ENCODE measurements at regions not wholly inside any gene's neighbourhood (a gene's known extent, or its start where the extent isn't known, plus 50 kb on each side); places are given as distances from the start of the nearest gene placed in this dataset.

DNA sequence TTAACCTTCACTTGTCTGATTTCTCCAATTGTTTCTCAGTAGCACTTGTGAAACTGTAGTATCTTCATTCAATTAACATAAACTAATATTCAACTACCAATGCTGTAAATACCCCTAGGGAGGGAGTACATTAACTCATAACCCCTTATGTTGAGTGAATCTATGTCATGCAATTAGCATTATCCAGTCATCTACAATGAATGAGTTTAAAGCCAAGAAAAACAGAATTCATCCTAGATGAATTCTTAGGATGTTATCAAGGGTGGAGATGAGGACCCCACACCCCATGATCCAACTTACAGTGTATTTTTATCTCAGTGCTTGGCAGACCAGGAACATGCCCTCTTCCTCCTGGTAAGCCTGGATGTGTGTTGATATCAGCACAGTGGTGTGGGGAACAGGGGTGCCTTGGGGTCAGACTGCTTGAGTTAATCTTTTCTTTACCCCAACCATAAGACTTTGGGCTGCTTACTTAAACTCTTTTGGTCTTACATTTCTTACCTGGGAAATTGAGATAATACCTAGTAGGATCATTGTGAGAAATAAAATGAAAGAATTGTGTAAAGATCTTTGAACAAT is 62.1 kb upstream of the SCOC start:
- TF ChIP-seq, protein P1, sequence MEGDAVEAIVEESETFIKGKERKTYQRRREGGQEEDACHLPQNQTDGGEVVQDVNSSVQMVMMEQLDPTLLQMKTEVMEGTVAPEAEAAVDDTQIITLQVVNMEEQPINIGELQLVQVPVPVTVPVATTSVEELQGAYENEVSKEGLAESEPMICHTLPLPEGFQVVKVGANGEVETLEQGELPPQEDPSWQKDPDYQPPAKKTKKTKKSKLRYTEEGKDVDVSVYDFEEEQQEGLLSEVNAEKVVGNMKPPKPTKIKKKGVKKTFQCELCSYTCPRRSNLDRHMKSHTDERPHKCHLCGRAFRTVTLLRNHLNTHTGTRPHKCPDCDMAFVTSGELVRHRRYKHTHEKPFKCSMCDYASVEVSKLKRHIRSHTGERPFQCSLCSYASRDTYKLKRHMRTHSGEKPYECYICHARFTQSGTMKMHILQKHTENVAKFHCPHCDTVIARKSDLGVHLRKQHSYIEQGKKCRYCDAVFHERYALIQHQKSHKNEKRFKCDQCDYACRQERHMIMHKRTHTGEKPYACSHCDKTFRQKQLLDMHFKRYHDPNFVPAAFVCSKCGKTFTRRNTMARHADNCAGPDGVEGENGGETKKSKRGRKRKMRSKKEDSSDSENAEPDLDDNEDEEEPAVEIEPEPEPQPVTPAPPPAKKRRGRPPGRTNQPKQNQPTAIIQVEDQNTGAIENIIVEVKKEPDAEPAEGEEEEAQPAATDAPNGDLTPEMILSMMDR (IDR thresholded peaks at IDR 0.05): no peak
- no peak for TF ChIP-seq EP300 (IDR thresholded peaks at IDR 0.05)
- TF ChIP-seq POLR2A (IDR thresholded peaks at IDR 0.05): no peak
- TF ChIP-seq POLR2AphosphoS5 (IDR thresholded peaks at IDR 0.05): no peak
- H3K4me1 ChIP-seq: no peaks in the 10 kb centered on the region
- H3K27ac ChIP-seq: no peak overlapping the region
- H3K9me3 ChIP-seq: no peaks in the 10 kb centered on the region
- H3K4me3 ChIP-seq: no peak overlapping the region
- H3K36me3 ChIP-seq: no peaks in the 10 kb centered on the region
- ATAC-seq (ENCODE audit: low FRiP score in 2 of 2): no peak
- H3K27me3 ChIP-seq: no peaks in the 10 kb centered on the region
- no peak for DNase-seq

DNA sequence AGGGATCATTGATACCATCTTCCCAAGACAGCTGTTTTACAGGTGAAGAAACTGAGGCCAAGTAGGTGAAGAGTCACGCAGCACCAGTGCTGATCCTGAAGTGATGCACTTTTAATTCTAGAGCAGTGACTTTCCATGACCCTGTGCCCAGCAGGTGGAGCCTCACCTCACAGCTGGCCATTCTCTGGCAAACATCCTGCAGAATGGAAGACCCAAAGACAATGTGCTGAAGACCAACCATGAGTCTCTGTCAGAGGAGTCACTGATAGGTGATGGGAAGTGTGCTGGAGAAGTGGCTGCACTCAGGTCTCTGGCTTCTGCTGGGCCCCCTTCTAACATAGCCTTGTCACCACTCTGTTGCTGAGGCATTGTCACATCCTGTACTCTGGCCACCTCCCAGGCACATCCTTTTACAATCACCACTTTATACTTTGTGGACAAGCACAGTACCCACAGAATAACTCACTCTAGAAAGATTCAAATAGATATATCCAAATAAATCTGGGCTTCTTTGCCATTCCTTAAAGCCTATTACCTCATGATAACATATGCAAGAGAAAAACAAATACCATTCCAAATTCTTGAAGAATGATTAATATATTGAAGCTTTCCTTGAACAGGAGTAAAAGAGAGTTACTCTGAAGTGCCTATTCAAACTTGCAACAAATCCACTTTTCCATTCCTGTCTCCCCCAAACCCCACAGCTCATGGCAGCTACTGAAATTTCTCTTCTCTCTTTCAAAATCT is 64.1 kb upstream of the SCOC start:
- H3K27ac ChIP-seq: no peak overlapping the region
- no peaks in the 10 kb centered on the region for H3K36me3 ChIP-seq
- H3K27me3 ChIP-seq: no peaks in the 10 kb centered on the region
- no peaks in the 10 kb centered on the region for H3K9me3 ChIP-seq
- DNase-seq (no peak), ATAC-seq (ENCODE audit: low FRiP score in 2 of 2) (no peak)
- H3K4me1 ChIP-seq: peaks cover 0 to 5% (median 0%) of the 10 kb centered on the region in 4 donors
- H3K4me3 ChIP-seq: no peak overlapping the region
- 83 to 93% methylated on average over 1 of the region's 1 CpG for WGBS, 2 donors
- no peak for TF ChIP-seq EP300 (IDR thresholded peaks at IDR 0.05)
- no peak for TF ChIP-seq POLR2A (IDR thresholded peaks at IDR 0.05)
- no peak for TF ChIP-seq POLR2AphosphoS5 (IDR thresholded peaks at IDR 0.05)
- TF ChIP-seq, protein P1 (IDR thresholded peaks at IDR 0.05): no peak

- no peaks in the 10 kb centered on the region for H3K36me3 ChIP-seq
- 59 to 87% methylated on average over 11 of the region's 11 CpGs for WGBS, 2 donors
- ATAC-seq (ENCODE audit: low FRiP score in 2 of 2) (peak; percentile 45 to 89), DNase-seq (peak in 1 of 2 donors; percentile 42)
- H3K27me3 ChIP-seq: no peaks in the 10 kb centered on the region
- H3K9me3 ChIP-seq: no peaks in the 10 kb centered on the region
- H3K4me1 ChIP-seq: peaks cover 0 to 5% (median 0%) of the 10 kb centered on the region in 4 donors
- no peak overlapping the region for H3K27ac ChIP-seq
- H3K4me3 ChIP-seq: no peak overlapping the region
- TF ChIP-seq POLR2AphosphoS5 (IDR thresholded peaks at IDR 0.05): no peak
- TF ChIP-seq, protein P1 (IDR thresholded peaks at IDR 0.05): no peak
- TF ChIP-seq EP300 (IDR thresholded peaks at IDR 0.05): no peak
- no peak for TF ChIP-seq POLR2A (IDR thresholded peaks at IDR 0.05)
Observed at GRCh38 chr4:140308366-140309123, 64.9 kb upstream of the SCOC start.

- no peak for ATAC-seq (ENCODE audit: low FRiP score in 2 of 2)
- WGBS, 2 donors: 57 to 89% methylated on average over 3 of the region's 3 CpGs
- TF ChIP-seq POLR2AphosphoS5 (IDR thresholded peaks at IDR 0.05) (no peak), EP300 (IDR thresholded peaks at IDR 0.05) (no peak), POLR2A (IDR thresholded peaks at IDR 0.05) (no peak)
- TF ChIP-seq, protein P1 (IDR thresholded peaks at IDR 0.05): no peak
- Histone ChIP-seq H3K36me3 (no peaks in the 10 kb centered on the region), H3K27ac (no peak overlapping the region), H3K4me3 (no peak overlapping the region), H3K9me3 (no peaks in the 10 kb centered on the region), H3K4me1 (peaks cover 0 to 5% (median 0%) of the 10 kb centered on the region in 4 donors), H3K27me3 (no peaks in the 10 kb centered on the region)
- DNase-seq: no peak
Observed at GRCh38 chr4:140305053-140305452, 68.4 kb upstream of the SCOC start.
